ENCODE measurements at regions not wholly inside any gene's neighbourhood (a gene's known extent, or its start where the extent isn't known, plus 50 kb on each side); places are given as distances from the start of the nearest gene placed in this dataset.
"Not testable (repeated sequence)": the region's sequence is repeated elsewhere in the genome, so short reads cannot be mapped to it uniquely, and the experiment has no call there.

- no peak for DNase-seq
These were observed 228.5 kb upstream of the RASGEF1B start for GRCh38 chr4:81700189-81700588.

- peak in 1 of 2 experiments; percentile 13 for DNase-seq
These were observed 227.0 kb upstream of the RASGEF1B start for GRCh38 chr4:81698538-81699296.

DNA sequence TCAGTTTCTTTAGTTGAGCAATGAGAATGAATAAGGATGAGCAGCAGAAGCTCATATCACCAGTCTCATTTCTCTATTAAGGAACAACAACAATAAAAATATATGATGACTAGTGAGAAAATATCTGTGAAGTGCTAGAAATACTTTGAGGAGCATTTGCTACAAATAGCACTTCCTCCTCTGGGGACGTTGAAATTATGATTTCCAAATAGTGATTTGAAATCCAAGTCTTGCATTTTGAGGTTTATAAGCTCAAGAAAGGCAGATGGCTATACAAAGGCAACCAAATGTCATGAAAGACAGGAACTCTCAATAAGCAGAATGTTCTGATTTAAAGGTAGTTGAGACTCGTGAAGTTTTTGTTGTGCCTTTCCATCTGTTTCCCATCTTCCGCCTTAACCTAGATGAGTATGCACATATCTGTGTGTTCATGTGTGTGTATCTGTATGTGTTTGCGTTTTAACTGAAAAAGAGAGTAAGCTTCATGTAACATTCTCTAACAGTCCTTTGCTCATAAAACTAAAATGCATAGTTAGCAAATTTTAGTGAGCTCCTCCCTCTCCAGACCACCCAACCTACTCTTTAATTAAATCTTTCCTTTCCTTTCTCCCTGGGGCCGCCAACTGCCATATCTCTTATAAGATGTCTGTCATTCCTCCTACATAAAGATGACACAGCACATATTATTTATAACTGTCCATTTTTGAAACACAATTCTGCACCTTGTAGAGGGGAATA, 222.6 kb upstream of the RASGEF1B start:
- DNase-seq = no peak

DNA sequence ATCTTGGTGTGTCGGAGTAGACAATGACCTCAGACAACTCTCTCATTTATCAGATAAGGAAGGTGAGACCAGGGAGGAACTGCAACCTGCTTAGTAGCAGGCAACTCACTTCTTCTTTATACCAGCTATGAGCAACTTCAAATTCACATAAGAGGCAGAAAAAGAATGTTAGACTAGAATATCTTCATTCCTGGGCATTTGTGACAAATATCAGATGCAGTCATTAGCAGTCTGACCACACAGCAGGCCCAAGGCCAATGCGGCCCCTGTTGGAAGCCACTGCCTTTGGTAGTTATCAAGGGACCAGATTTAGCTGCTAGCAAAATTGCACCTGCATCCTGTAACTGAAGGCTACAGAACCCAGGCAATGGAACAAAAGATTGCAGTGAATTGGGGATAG, 219.2 kb upstream of the RASGEF1B start:
- DNase-seq = no peak

DNA sequence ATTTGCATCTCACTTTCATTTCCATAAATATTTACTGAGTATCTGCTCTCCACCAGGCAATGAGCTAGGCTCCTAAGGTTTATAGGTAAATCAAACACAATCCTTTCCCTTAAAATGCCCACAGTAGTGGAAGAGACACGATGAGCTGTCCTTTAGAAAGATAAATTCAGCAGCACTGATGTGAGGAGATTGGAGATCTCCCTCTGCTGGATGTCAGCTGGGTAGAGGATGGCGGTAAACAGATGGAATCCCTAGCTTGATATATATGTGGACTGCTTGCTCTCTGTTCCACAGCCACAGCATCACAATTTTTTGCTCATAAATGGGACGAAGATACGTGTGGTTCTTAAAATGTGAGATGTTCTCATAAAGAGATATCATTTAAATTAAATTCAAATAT, 216.4 kb upstream of the RASGEF1B start:
- peak in 1 of 2 experiments; percentile 19 for DNase-seq

DNA sequence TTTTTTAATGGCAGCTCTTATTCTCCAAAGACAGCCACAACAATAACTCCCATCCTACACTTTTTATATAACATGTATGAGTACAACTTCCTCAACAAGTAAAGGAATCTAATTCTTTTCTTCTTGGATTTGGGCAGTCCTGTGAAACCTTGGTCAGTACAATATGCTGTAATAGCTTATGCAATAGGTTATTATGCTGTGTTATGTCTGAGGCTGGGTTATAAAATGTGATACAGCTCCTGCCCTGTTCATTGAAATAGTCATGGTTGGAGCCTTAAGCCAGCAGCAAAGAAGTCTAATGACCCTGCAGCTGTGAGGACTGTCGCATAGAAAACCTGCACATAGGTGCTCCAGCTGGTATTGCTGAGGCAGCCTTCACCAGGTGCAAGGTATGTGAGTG, 215.8 kb upstream of the RASGEF1B start:
- DNase-seq = no peak

DNA sequence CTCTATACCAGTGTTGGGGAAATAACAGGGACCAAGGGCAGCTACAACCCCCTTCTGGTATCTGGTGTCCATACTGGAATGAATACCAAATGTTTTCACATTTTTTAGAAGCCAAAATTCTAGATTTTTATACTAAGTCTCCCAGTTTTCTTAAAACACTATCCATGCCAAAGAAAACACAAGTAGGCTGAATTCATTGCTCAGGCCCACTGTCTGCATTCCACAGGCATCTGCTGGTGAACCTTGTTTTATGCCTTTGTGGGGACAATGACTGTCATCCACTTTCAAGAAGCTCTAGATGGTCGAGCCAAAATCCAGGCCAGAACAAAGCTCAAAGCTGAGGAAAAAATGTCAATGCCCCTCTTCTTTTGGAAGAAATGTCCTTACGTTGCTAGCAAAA, 213.4 kb upstream of the RASGEF1B start:
- no peak for DNase-seq

GRCh38 chr4:81684352-81684751, 212.6 kb upstream of the RASGEF1B start:
- DNase-seq = peak; percentile 45 to 47

- peak; percentile 67 to 72 for DNase-seq
These were observed 210.8 kb upstream of the RASGEF1B start for GRCh38 chr4:81682492-81682891.

- DNase-seq = peak in 1 of 2 experiments; percentile 2
These were observed 207.6 kb upstream of the RASGEF1B start for GRCh38 chr4:81679315-81679714.

DNA sequence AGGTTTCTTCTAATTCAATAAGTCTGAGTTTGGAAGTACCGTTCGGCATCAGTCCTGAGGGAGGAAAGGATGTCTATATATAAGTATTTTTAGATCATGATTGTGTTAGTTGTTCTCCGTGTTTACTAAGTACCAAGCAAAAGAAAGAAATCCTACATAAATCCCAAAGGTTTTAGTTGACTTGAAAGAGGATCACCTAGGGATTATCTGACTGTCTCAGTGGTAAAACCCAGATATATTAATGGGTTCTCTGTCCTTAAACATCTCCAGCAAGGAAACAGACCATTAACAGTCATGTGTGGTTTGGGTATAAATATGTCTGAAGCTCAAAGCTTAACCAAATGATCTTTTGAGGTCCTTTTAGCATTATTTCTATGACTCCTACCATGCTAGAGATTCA, 207.1 kb upstream of the RASGEF1B start:
- DNase-seq = peak in 1 of 2 experiments; percentile 5

- no peak for DNase-seq
These were observed 204.8 kb upstream of the RASGEF1B start for GRCh38 chr4:81676537-81676936.

GRCh38 chr4:81675791-81676393, 204.2 kb upstream of the RASGEF1B start:
- DNase-seq = no peak

GRCh38 chr4:81673961-81674360, 202.3 kb upstream of the RASGEF1B start:
- DNase-seq = no peak

DNA sequence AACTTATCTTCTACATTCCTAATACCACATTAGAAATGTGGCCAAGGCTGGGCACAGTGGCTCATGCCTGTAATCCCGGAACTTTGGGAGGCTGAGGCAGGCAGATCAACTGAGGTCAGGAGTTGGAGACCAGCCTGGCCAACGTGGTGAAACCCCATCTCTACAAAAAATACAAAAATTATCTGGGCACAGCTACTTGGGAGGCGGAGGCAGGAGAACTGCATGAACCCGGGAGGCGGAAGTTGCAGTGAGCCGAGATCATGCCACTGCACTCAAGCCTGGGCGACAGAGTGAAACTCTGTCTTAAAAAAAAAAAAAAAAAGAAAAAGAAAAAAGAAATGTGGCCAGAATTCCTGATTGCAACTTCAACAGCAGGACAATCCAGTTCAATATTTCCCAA, 196.6 kb upstream of the RASGEF1B start:
- DNase-seq = not testable (repeated sequence)

DNA sequence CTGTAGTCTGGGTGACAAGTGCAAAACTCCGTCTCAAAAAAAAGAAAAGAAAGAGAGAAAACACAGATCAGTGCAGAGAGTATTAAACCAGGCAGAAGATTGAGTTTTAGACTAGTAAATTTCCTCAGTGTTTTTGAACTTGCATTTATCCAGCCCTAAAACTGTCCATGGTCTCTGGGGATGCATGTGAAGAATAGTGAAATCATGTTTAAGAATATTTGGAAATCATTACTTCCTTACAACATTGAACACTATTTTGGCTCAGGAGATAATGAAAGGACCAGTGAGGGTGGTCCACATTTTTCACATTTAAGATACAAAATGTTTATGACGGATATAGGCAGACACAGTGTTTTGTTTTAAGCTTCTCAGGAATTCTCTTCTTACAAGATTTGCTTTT, 195.8 kb upstream of the RASGEF1B start:
- DNase-seq = no peak

- peak in 1 of 2 experiments; percentile 8 for DNase-seq
These were observed 194.8 kb upstream of the RASGEF1B start for GRCh38 chr4:81666491-81666890.

DNA sequence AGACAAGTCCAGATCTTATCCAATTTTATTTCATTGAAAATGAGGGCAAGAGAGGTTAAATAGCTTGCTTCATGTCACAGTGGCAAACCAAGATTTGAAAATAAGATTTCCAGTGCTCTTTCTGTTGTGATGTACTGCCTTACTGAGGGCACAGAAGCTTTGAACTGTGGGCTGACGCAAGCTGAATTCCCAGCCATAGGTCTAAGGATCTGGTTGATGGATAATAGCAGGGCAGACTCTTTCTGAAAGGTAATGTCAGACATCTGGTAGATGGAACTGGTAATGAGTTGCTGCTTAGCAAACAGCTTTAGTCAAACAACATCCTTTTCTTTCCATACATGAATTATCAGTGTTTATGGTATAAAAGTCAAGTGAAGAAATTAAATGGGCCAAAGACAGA, 193.9 kb upstream of the RASGEF1B start:
- DNase-seq = peak in 1 of 2 experiments; percentile 6

DNA sequence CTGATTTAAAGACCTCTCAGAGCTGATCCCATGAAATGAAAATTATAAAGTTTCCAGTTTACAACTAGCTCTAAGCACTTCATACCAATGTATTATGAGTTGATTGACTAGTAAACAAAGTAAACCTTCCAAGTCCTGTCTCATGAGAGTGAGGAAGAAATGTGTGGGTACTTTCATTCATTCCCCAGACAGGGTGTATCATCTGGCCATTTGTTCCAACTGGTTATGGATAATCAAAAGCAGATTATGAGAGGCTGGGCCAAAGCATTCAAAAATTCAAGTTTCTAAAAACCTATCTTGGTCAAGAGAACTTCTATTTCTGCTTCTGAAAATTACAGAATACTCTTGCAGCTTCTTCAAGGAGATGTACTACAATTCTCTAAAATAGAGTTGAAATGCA, 193.3 kb upstream of the RASGEF1B start:
- DNase-seq = no peak

- peak in 1 of 2 experiments; percentile 64 for DNase-seq
These were observed 192.4 kb upstream of the RASGEF1B start for GRCh38 chr4:81664079-81664478.

GRCh38 chr4:81663368-81663767, 191.7 kb upstream of the RASGEF1B start:
- DNase-seq = no peak

- no peak for DNase-seq
These were observed 187.3 kb upstream of the RASGEF1B start for GRCh38 chr4:81659051-81659450.

DNA sequence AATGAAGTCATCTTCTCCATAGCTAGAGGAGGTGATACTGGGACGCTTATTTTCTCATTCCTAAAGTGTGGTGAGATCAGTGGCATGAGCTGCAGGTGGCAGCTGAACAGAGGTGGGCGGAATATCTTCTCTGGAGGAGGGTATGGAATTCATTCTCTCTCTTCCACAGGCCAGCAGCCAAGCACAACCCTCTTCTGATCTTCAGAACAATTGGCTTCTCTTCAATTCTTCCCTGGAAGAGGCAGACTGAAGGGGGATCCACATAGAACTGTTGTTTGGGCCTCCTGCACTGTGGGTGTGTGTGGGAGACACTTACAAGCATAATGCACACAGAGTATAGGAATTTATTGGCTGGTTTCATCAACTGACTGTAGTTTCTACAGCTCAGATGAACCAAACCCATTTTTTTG, 180.4 kb upstream of the RASGEF1B start:
- no peak for DNase-seq
